ENCODE measurements at regions not wholly inside any gene's neighbourhood (a gene's known extent, or its start where the extent isn't known, plus 50 kb on each side); places are given as distances from the start of the nearest gene placed in this dataset.
"Not testable (repeated sequence)": the region's sequence is repeated elsewhere in the genome, so short reads cannot be mapped to it uniquely, and the experiment has no call there.

DNA sequence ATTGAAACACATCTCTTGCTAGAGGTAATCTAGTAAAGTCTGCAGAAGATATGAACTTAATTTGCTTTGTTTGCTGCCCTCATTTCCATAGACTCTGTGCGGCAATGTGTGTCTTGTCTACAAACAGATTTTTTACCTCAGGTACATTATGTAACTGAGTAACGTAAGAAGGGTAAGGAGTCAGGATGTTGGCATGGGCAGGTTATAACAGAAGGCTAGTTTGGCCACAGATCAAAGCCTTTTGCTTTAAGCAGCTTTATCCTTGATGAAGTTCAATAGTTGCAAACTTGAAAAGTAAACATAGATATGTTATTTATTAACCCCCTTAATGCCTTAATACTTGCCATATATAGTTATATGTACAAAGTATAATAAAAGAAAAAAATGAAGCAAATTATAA is 391.6 kb upstream of the FKBP1C start:
- DNase-seq: no peak

DNA sequence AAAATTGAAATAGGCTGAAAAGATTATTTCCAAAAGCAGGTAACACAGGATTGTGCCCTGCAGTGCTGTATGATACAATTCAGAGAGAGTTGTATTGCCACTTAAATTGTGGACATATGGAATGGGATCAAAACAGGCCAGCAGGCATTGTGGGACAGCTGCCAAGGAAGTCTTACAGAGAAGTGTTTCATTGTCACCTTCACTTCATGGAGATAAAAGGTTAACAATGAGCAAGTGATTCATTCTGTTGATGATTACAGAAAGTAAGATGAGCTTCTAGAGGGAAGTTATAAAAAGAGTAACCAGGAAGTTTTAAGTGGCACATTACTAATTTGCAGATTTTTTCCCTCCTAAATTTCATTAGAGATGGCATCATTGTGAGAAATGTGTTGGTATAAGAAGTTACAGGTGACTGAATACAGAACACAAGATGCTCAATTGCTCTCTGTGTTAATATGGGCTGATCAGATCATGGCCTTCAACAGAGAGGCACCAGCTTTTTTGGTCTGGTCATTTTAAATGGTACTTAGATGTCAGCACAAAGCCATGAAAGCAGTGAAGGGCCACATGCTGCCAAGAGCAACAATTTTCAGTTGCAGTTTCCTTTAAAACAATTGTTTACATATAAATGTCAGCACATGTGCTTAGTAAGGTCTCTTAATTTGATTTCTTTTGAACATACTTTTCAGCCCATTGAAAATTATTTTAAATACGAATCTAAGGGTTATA is 402.5 kb upstream of the FKBP1C start:
- DNase-seq: no peak

DNA sequence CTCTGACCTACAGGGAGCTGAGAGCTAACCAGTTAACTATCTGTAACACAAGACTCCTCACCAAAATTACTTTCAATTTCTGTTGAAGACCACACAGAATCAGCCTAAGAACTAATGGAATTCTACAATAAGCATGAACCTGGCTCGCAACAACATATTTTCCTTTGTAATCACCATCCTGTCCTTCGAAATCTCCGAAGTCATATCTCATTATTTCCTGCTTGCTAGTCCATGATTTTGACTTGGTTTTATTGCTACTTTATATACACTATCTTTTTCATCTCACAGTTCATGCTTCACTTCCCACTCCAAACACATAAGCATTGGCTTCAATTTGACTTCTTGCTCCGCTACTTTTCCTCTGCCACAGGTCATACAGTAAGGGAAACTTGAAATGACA is 405.8 kb upstream of the FKBP1C start:
- DNase-seq: no peak

DNA sequence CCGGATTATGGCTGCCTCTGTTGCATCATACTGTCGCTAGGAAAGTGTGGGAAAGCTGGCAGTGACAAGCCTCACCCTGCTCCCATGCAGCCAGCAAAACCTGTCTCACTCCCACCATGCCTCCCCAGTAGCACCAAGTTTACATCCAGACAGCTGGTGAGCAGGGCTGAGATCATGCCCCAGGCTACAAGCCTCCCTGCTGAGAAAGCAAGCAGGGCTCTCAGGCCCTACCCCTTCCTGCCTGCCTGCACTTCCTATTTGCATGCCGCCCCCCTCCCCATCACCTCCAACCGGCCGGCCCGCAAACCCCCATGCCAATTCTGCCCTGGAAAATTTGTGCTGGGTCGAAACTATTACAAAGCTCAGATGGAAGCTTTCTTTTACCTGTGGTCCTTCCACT is 408.2 kb upstream of the FKBP1C start:
- DNase-seq: no peak

DNA sequence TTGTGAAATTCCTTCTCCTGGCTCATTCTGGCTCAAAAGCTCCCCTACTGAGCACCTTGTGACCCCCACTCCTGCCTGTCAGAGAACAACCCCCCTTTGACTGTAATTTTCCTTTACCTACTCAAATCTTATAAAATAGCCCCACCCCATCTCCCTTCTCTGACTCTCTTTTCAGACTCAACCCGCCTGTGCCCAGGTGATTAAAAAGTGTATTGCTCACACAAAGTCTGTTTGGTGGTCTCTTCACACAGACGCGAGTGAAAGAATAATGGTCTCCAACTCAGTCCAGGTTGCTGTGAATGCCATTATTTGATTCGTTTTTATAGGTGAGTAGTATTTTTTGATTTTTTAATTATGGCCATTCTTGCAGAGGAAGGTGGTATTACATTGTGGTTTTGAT is 414.1 kb upstream of the FKBP1C start:
- no peak for DNase-seq

GRCh38 chr6:62775427-62776022 is 435.7 kb upstream of the FKBP1C start:
- DNase-seq: peak in 1 of 2 experiments; percentile 42

GRCh38 chr6:62766174-62766573 is 445.1 kb upstream of the FKBP1C start:
- not testable (repeated sequence) for DNase-seq

DNA sequence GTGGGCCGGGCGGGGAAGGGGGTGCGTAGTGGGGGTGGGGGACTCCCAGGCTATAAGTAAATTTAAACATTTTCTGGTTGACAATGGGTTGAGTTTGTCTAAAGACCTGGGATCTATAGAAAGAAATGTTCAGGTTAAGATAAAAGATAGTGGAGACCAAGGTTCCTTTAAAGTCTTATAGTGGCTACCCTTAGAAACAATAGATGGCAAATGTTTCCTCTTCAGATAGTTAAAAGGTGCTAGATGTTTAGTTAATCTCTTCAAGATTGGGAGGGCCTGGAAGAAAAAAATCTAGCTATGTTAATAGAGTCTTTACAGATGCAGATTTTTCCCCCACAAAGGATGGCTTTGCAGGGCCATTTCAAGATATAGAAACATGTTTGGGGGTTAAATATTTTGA is 446.4 kb upstream of the FKBP1C start:
- DNase-seq: no peak

- DNase-seq: no peak
These were observed 447.9 kb upstream of the FKBP1C start for GRCh38 chr6:62763125-62763912.

- no peak for DNase-seq
These were observed 460.9 kb upstream of the KHDRBS2 start for GRCh38 chr6:62746968-62747367.

DNA sequence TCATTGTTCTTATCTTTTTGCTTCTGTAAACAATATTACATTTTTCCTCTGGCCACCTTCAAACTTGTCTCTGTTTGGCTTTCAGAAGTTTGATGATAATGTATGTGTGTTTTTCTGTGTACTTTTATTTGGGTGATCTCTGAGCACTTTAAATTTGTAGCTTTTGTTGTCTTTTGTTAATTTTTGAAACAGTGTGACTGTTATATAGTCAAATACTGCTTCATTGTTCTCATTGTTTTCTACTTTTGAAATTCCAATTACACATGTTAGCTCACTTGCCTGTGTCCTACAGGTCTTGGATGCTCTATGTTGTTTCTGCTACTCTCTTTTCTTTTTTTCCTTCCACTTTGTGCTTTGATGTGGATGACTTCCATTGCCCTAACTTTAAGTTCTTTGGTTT is 460.1 kb upstream of the KHDRBS2 start:
- no peak for DNase-seq

DNA sequence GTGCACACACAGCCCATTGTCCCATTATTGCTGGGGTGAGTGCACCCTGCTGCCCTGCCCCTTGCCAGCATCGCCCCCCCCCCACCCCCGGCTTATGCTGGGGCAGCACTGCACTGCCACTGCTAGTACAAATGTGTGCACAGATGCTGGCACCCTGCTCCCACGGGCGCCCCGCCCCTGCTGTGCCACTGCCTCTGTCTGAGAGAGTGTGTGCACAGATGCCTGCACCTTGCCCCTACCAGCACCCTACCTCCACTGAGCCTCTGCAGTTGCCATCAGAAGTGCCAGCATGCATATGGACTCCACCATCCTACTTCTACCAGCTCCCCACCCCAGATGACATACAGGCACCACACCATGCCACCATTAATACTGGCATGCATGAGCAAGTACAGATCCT is 454.6 kb upstream of the KHDRBS2 start:
- no peak for DNase-seq

DNA sequence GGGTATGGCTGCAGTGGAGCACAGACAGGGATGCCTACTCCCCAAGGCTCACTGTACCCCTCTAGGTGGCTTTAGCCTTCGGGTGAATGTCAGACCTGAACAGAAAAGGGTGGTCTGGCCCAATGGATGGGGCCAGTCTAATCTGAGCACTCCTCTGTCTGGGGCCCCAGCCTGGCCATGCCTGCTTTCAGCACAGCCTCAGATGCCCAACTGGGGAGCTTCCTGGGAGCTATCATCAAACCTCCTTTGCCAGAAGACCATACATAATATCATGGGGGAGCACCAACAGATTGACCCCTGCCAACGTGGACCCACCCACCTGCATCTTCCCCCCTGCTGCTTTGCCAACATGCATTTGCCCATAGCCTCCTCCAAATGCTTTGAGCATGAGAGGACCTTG is 454.1 kb upstream of the KHDRBS2 start:
- DNase-seq: no peak

- DNase-seq: no peak
These were observed 451.8 kb upstream of the KHDRBS2 start for GRCh38 chr6:62737792-62738191.

GRCh38 chr6:62721408-62721807 is 435.4 kb upstream of the KHDRBS2 start:
- DNase-seq: no peak

GRCh38 chr6:62716719-62717118 is 430.7 kb upstream of the KHDRBS2 start:
- no peak for DNase-seq

DNA sequence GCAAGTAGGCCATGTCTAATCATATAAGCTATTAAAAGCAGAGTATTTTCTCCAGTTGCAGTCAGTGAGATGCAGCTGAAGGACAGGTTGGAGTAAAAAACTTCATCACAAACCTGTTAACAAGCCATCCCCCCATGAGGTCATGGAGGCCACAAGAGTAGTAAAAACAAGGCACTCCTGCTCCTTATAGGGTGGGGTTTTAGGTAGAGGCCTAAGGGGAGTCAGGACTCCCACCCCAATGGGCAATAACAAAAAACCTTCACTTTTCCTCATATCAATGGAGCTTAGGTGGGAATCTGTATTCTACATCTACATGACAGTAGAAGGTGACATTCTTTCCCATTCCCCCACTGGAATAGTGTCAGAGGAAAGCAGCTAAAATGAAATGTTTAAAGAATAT is 428.1 kb upstream of the KHDRBS2 start:
- no peak for DNase-seq

DNA sequence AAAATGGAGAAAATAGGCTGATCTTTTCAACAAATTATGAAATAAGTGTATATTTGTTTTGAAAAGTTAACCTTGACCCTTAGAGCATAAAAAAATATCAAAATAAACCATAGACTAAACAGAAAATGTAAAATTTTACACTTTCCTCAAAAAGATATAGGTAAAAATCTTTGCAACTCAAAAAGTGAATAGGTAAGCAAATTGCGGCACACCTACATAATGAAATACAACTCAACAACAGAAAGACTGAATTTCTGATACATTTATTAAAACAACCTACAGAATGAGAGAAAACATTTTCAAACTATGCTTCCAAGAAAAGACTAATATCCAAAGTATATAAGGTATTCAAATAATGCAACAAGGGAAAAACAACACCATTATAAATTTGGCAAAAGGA is 425.7 kb upstream of the KHDRBS2 start:
- DNase-seq: no peak

GRCh38 chr6:62707914-62708313 is 421.9 kb upstream of the KHDRBS2 start:
- DNase-seq: no peak

- no peak for DNase-seq
These were observed 421.1 kb upstream of the KHDRBS2 start for GRCh38 chr6:62707156-62707555.

- no peak for DNase-seq
These were observed 397.0 kb upstream of the KHDRBS2 start for GRCh38 chr6:62683063-62683462.

DNA sequence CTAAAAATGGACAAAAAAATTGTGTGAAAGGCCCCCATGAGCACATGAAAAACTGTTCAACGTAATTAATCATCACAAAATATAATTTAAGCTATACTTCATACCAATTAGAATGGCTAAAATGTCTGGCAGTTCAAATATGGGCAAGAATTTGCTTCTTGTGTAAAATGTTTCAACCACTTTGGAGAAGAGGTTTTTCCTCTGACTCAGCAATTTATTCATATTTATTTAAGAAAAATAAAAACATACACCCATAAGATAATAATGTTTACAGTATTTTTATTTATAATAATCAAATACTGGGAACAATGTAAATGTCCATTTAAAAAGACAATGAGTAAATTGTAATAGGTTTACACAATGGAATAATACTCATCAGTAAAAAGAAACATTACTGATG is 395.1 kb upstream of the KHDRBS2 start:
- DNase-seq: no peak

DNA sequence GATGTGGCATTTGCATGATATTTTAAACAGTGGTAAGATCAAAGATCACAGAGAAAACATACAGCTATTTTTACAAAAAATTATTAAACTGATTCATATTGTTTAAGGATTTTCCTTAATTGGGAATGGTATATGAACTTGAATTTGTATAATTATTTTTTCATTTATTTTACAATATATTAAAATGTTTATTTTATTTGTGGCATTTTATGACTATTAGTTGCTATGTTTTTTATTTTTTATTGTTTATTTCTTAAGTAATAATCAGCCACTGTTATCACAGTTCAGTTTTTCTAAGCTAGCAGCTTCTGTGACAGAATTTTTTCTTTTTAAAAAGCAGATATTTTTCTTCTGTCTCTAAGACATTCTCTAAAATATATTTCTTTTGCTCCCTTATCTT is 387.0 kb upstream of the KHDRBS2 start:
- DNase-seq: no peak

Measured in SW 1271 (cell line).